Caco-2 (cell line): ENCODE measurements at regions not wholly inside any gene's neighbourhood (a gene's known extent, or its start where the extent isn't known, plus 50 kb on each side); places are given as distances from the start of the nearest gene placed in this dataset.

Experiments used
- BruUV-seq: library from RNA; stranded (reverse); fragments of 400-500 nt; replicated peaks from 2 replicates; lab custom pipeline; 2021; lab: Mats Ljungman, UMichigan
- CTCF ChIA-PET: fragments of 300-600 bp; sonication (Branson Sonifier 250); formaldehyde crosslinking; loops from one replicate; lab custom pipeline; 2022; ENCODE audit warnings: antibody characterized with exemption; lab: Charles Lee
- POLR2A ChIA-PET: fragments of 300-600 bp; sonication (Branson Sonifier 250); formaldehyde crosslinking; loops from one replicate; lab custom pipeline; 2022; ENCODE audit warnings: antibody characterized with exemption; lab: Charles Lee
- DNase-seq, 2 experiments: peaks; one replicate each; pipeline versions ENCODE4 v3.0.0 to v3.0.0-alpha.2; 2020 to 2022
- H3K27me3 ChIP-seq: replicated peaks from 2 replicates; pipeline ENCODE4 v1.6.0; 2011; ENCODE audit warnings: low read length; ENCODE audit not compliant: control insufficient read depth, insufficient read depth
- H3K36me3 ChIP-seq: 2 replicates; pipeline ENCODE4 v1.5.1; 2011; ENCODE audit warnings: low read length; ENCODE audit not compliant: control insufficient read depth, insufficient read depth
- H3K4me1 ChIP-seq: fragments of 250-450 bp; sonication (Bioruptor Pico); 2 replicates; pipeline ENCODE4 v1.5.1; 2020; ENCODE audit warnings: mild to moderate bottlenecking
- H3K4me3 ChIP-seq: 2 replicates; pipeline ENCODE4 v1.5.1; 2011; ENCODE audit warnings: low read depth, mild to moderate bottlenecking, control low read depth, low read length
- H3K9me3 ChIP-seq: fragments of 250-450 bp; sonication (Bioruptor Pico); 2 replicates; pipeline ENCODE4 v1.5.1; 2020; ENCODE audit warnings: mild to moderate bottlenecking, moderate library complexity
- H3K27ac Mint-ChIP-seq: one replicate; pipeline ENCODE4 v1.8.0; 2022; ENCODE audit warnings: mixed read lengths; ENCODE audit not compliant: unreplicated experiment
- H3K27me3 Mint-ChIP-seq: one replicate; pipeline ENCODE4 v1.8.0; 2022; ENCODE audit warnings: mixed read lengths; ENCODE audit not compliant: insufficient read depth, unreplicated experiment
- H3K36me3 Mint-ChIP-seq: one replicate; pipeline ENCODE4 v1.8.0; 2022; ENCODE audit warnings: mild to moderate bottlenecking, mixed read lengths; ENCODE audit not compliant: insufficient read depth, unreplicated experiment
- H3K4me1 Mint-ChIP-seq: one replicate; pipeline ENCODE4 v1.8.0; 2022; ENCODE audit warnings: low read depth, mixed read lengths; ENCODE audit not compliant: unreplicated experiment
- H3K4me3 Mint-ChIP-seq: one replicate; pipeline ENCODE4 v1.8.0; 2022; ENCODE audit warnings: mild to moderate bottlenecking, moderate library complexity, mixed read lengths; ENCODE audit not compliant: unreplicated experiment
- H3K9me3 Mint-ChIP-seq: one replicate; pipeline ENCODE4 v1.8.0; 2022; ENCODE audit warnings: mixed read lengths; ENCODE audit not compliant: unreplicated experiment
- CTCF ChIP-seq, 2 experiments: fragments of 200-600 bp in 1 of 2; IDR thresholded peaks; 1 replicate in 1 of 2; 2 replicates in 1 of 2; pipeline versions ENCODE4 v1.5.1 to v1.8.0; 2011 to 2022; ENCODE audit warnings: antibody characterized with exemption in 1 of 2, control low read depth in 1 of 2, inconsistent platforms in 1 of 2, low read depth in 1 of 2, low read length in 1 of 2, mild to moderate bottlenecking in 1 of 2, moderate library complexity in 1 of 2; ENCODE audit not compliant: insufficient read depth in 1 of 2, severe bottlenecking in 1 of 2, unreplicated experiment in 1 of 2
- intact Hi-C: fragments of 100-400 bp; cut with micrococcal nuclease; formaldehyde crosslinking; loops from one replicate; pipeline ENCODE4 v1.10.0; 2022; ENCODE audit not compliant: unreplicated experiment

GRCh38 chr13:103640606-103641005 is 574.4 kb upstream of the SLC10A2 start:
- no peak for DNase-seq
- no peak for TF ChIP-seq CTCF (IDR thresholded peaks at IDR 0.05; ENCODE audit: insufficient read depth in 1 of 2, low read depth in 1 of 2, low read length in 1 of 2, severe bottlenecking in 1 of 2, unreplicated experiment in 1 of 2)
- Histone ChIP-seq H3K4me1 (no peaks in the 10 kb centered on the region), H3K36me3 (no peaks in the 10 kb centered on the region), H3K27me3 (no peaks in the 10 kb centered on the region), H3K9me3 (no peaks in the 10 kb centered on the region), H3K4me3 (no peak overlapping the region)
- H3K9me3 Mint-ChIP-seq = no peaks in the 10 kb centered on the region
- H3K27ac Mint-ChIP-seq = no peak overlapping the region
- CTCF ChIA-PET = no interaction called here
- no peaks in the 10 kb centered on the region for H3K4me1 Mint-ChIP-seq
- intact Hi-C loops = no loop called here
- H3K4me3 Mint-ChIP-seq = no peak overlapping the region
- BruUV-seq = no TSS peak
- POLR2A ChIA-PET = no interaction called here
- no peaks in the 10 kb centered on the region for H3K36me3 Mint-ChIP-seq
- H3K27me3 Mint-ChIP-seq = no peaks in the 10 kb centered on the region

- Histone ChIP-seq H3K36me3 (no peaks in the 10 kb centered on the region), H3K4me1 (no peaks in the 10 kb centered on the region), H3K27me3 (no peaks in the 10 kb centered on the region), H3K9me3 (no peaks in the 10 kb centered on the region), H3K4me3 (no peak overlapping the region)
- Mint-ChIP-seq H3K27ac (no peak overlapping the region), H3K4me3 (no peak overlapping the region), H3K4me1 (no peaks in the 10 kb centered on the region), H3K36me3 (no peaks in the 10 kb centered on the region), H3K27me3 (no peaks in the 10 kb centered on the region), H3K9me3 (no peaks in the 10 kb centered on the region)
- POLR2A ChIA-PET = no interaction called here
- DNase-seq = no peak
- TF ChIP-seq CTCF (IDR thresholded peaks at IDR 0.05; ENCODE audit: insufficient read depth in 1 of 2, low read depth in 1 of 2, low read length in 1 of 2, severe bottlenecking in 1 of 2, unreplicated experiment in 1 of 2) = no peak
- CTCF ChIA-PET = no interaction called here
- no TSS peak for BruUV-seq
- intact Hi-C loops = no loop called here
Measured at GRCh38 chr13:103639326-103639725, 573.1 kb upstream of the SLC10A2 start.

GRCh38 chr13:103638706-103639105 is 572.5 kb upstream of the SLC10A2 start:
- no peaks in the 10 kb centered on the region for H3K4me1 Mint-ChIP-seq
- H3K9me3 Mint-ChIP-seq = no peaks in the 10 kb centered on the region
- H3K4me3 Mint-ChIP-seq = no peak overlapping the region
- no peaks in the 10 kb centered on the region for H3K36me3 Mint-ChIP-seq
- intact Hi-C loops = no loop called here
- BruUV-seq = no TSS peak
- no peaks in the 10 kb centered on the region for H3K36me3 ChIP-seq
- H3K4me3 ChIP-seq = no peak overlapping the region
- no peaks in the 10 kb centered on the region for H3K4me1 ChIP-seq
- ChIA-PET CTCF (no interaction called here), POLR2A (no interaction called here)
- no peaks in the 10 kb centered on the region for H3K9me3 ChIP-seq
- no peak for TF ChIP-seq CTCF (IDR thresholded peaks at IDR 0.05; ENCODE audit: insufficient read depth in 1 of 2, low read depth in 1 of 2, low read length in 1 of 2, severe bottlenecking in 1 of 2, unreplicated experiment in 1 of 2)
- H3K27me3 ChIP-seq = no peaks in the 10 kb centered on the region
- H3K27me3 Mint-ChIP-seq = no peaks in the 10 kb centered on the region
- H3K27ac Mint-ChIP-seq = no peak overlapping the region
- DNase-seq = no peak
